Muscle layer of colon (tissue), 2 donors: ENCODE measurements at regions not wholly inside any gene's neighbourhood (a gene's known extent, or its start where the extent isn't known, plus 50 kb on each side); places are given as distances from the start of the nearest gene placed in this dataset.

ENCODE experiments used
- H3K27ac ChIP-seq: one replicate; pipeline ENCODE4 v1.7.0; 2013; ENCODE audit warnings: low read depth, mild to moderate bottlenecking, low read length, moderate library complexity
- H3K27me3 ChIP-seq, 2 donors: one replicate each; pipeline ENCODE4 v1.7.0; 2013; ENCODE audit warnings: low read length in 2 of 2, mild to moderate bottlenecking in 2 of 2; ENCODE audit not compliant: insufficient read depth in 2 of 2, control insufficient read depth in 1 of 2
- H3K36me3 ChIP-seq: one replicate; pipeline ENCODE4 v1.7.0; 2013; ENCODE audit warnings: mild to moderate bottlenecking, low read length; ENCODE audit not compliant: insufficient read depth
- H3K4me1 ChIP-seq: one replicate; pipeline ENCODE4 v1.7.0; 2013; ENCODE audit warnings: mild to moderate bottlenecking, low read length; ENCODE audit not compliant: insufficient read depth
- H3K4me3 ChIP-seq, 2 donors: one replicate each; pipeline ENCODE4 v1.7.0; 2013; ENCODE audit warnings: low read length in 2 of 2, low read depth in 1 of 2, mild to moderate bottlenecking in 1 of 2, moderate library complexity in 1 of 2
- H3K9ac ChIP-seq: one replicate; pipeline ENCODE4 v1.7.0; 2013; ENCODE audit warnings: low read length
- H3K9me3 ChIP-seq: one replicate; pipeline ENCODE4 v1.7.0; 2013; ENCODE audit warnings: mild to moderate bottlenecking, low read length
- donor health status: abdominal sarcoma.
- donor health status: Adenocarcinoma of cecum.

- no peak overlapping the region for H3K9ac ChIP-seq
- no peaks in the 10 kb centered on the region for H3K4me1 ChIP-seq
- no peak overlapping the region for H3K4me3 ChIP-seq
- H3K27me3 ChIP-seq = no peaks in the 10 kb centered on the region
- no peak overlapping the region for H3K27ac ChIP-seq
- H3K36me3 ChIP-seq = no peaks in the 10 kb centered on the region
- H3K9me3 ChIP-seq = no peaks in the 10 kb centered on the region
Measured at GRCh38 chr17:34130544-34130943, 124.5 kb upstream of the CCL2 start.

- Histone ChIP-seq H3K9ac (no peak overlapping the region), H3K27ac (no peak overlapping the region), H3K4me1 (no peaks in the 10 kb centered on the region), H3K27me3 (no peaks in the 10 kb centered on the region), H3K36me3 (no peaks in the 10 kb centered on the region), H3K9me3 (no peaks in the 10 kb centered on the region), H3K4me3 (no peak overlapping the region)
Measured at GRCh38 chr17:34131386-34131785, 123.7 kb upstream of the CCL2 start.

- Histone ChIP-seq H3K4me3 (no peak overlapping the region), H3K27ac (no peak overlapping the region), H3K9me3 (no peaks in the 10 kb centered on the region), H3K4me1 (no peaks in the 10 kb centered on the region), H3K36me3 (no peaks in the 10 kb centered on the region), H3K9ac (no peak overlapping the region), H3K27me3 (no peaks in the 10 kb centered on the region)
Measured at GRCh38 chr17:34133350-34133749, 121.7 kb upstream of the CCL2 start.

- Histone ChIP-seq H3K27me3 (peaks cover 0 to 3% of the 10 kb centered on the region in 2 donors), H3K9me3 (no peaks in the 10 kb centered on the region), H3K9ac (no peak overlapping the region), H3K36me3 (no peaks in the 10 kb centered on the region), H3K4me1 (no peaks in the 10 kb centered on the region), H3K4me3 (no peak overlapping the region), H3K27ac (no peak overlapping the region)
Measured at GRCh38 chr17:34135841-34136240, 119.2 kb upstream of the CCL2 start.

- Histone ChIP-seq H3K27me3 (peaks cover 0 to 3% of the 10 kb centered on the region in 2 donors), H3K4me3 (no peak overlapping the region), H3K36me3 (no peaks in the 10 kb centered on the region), H3K9ac (no peak overlapping the region), H3K9me3 (no peaks in the 10 kb centered on the region), H3K4me1 (no peaks in the 10 kb centered on the region), H3K27ac (no peak overlapping the region)
Measured at GRCh38 chr17:34140006-34140405, 115.1 kb upstream of the CCL2 start.

GRCh38 chr17:34141590-34141989, 113.5 kb upstream of the CCL2 start:
- Histone ChIP-seq H3K27ac (no peak overlapping the region), H3K36me3 (no peaks in the 10 kb centered on the region), H3K4me1 (no peaks in the 10 kb centered on the region), H3K9me3 (no peaks in the 10 kb centered on the region), H3K27me3 (peaks cover 0 to 3% of the 10 kb centered on the region in 2 donors), H3K9ac (no peak overlapping the region), H3K4me3 (no peak overlapping the region)

GRCh38 chr17:34143430-34143829, 111.7 kb upstream of the CCL2 start:
- Histone ChIP-seq H3K36me3 (no peaks in the 10 kb centered on the region), H3K4me3 (no peak overlapping the region), H3K9me3 (no peaks in the 10 kb centered on the region), H3K9ac (no peak overlapping the region), H3K4me1 (no peaks in the 10 kb centered on the region), H3K27ac (no peak overlapping the region), H3K27me3 (peaks cover 0 to 3% of the 10 kb centered on the region in 2 donors)

- no peaks in the 10 kb centered on the region for H3K9me3 ChIP-seq
- no peaks in the 10 kb centered on the region for H3K27me3 ChIP-seq
- H3K4me3 ChIP-seq = no peak overlapping the region
- H3K36me3 ChIP-seq = no peaks in the 10 kb centered on the region
- H3K27ac ChIP-seq = no peak overlapping the region
- H3K4me1 ChIP-seq = no peaks in the 10 kb centered on the region
- H3K9ac ChIP-seq = no peak overlapping the region
Measured at GRCh38 chr17:34146440-34147043, 108.5 kb upstream of the CCL2 start.

- no peak overlapping the region for H3K27ac ChIP-seq
- no peak overlapping the region for H3K4me3 ChIP-seq
- H3K27me3 ChIP-seq = peaks cover 10 to 20% of the 10 kb centered on the region in 2 donors
- H3K9me3 ChIP-seq = no peaks in the 10 kb centered on the region
- H3K36me3 ChIP-seq = no peaks in the 10 kb centered on the region
- no peaks in the 10 kb centered on the region for H3K4me1 ChIP-seq
- H3K9ac ChIP-seq = no peak overlapping the region
Measured at GRCh38 chr17:34151102-34151501, 104.0 kb upstream of the CCL2 start.

GRCh38 chr17:34153991-34154390, 101.1 kb upstream of the CCL2 start:
- Histone ChIP-seq H3K36me3 (no peaks in the 10 kb centered on the region), H3K4me1 (no peaks in the 10 kb centered on the region), H3K4me3 (no peak overlapping the region), H3K27me3 (peaks cover 22 to 45% of the 10 kb centered on the region in 2 donors), H3K27ac (no peak overlapping the region), H3K9ac (no peak overlapping the region), H3K9me3 (no peaks in the 10 kb centered on the region)

GRCh38 chr17:34154961-34155730, 99.9 kb upstream of the CCL2 start:
- Histone ChIP-seq H3K9me3 (no peaks in the 10 kb centered on the region), H3K27ac (no peak overlapping the region), H3K9ac (no peak overlapping the region), H3K36me3 (no peaks in the 10 kb centered on the region), H3K4me3 (no peak overlapping the region), H3K4me1 (no peaks in the 10 kb centered on the region), H3K27me3 (peaks cover 22 to 47% of the 10 kb centered on the region in 2 donors)

- Histone ChIP-seq H3K4me1 (no peaks in the 10 kb centered on the region), H3K27ac (no peak overlapping the region), H3K27me3 (peaks cover 22 to 47% of the 10 kb centered on the region in 2 donors), H3K36me3 (no peaks in the 10 kb centered on the region), H3K9ac (no peak overlapping the region), H3K4me3 (no peak overlapping the region), H3K9me3 (no peaks in the 10 kb centered on the region)
Measured at GRCh38 chr17:34155947-34156346, 99.1 kb upstream of the CCL2 start.
